Heart left ventricle (tissue), 16 donors: ENCODE measurements at regions not wholly inside any gene's neighbourhood (a gene's known extent, or its start where the extent isn't known, plus 50 kb on each side); places are given as distances from the start of the nearest gene placed in this dataset.

Experiments used
- ATAC-seq, 4 donors: fragments of 200-7000 bp; cut with Tn5 transposase; one replicate each; pipeline ENCODE4 v1.9.1; 2020 to 2022; ENCODE audit warnings: moderate library complexity in 4 of 4, mild to moderate bottlenecking in 3 of 4, moderate number of reproducible peaks in 1 of 4
- DNase-seq, 5 donors: peaks; one replicate each; pipeline ENCODE4 v3.0.0-alpha.2; 2020
- H3K27ac ChIP-seq, 12 donors: fragments of 200-600 bp; sonication (generic) in 4 of 12; one replicate each; pipeline versions ENCODE4 v1.5.0 to v1.8.0; 2016 to 2022; ENCODE audit warnings: mild to moderate bottlenecking in 2 of 12
- H3K27me3 ChIP-seq, 9 donors: fragments of 200-600 bp; sonication (generic) in 2 of 9; one replicate each; pipeline versions ENCODE4 v1.5.1 to v1.8.0; 2016 to 2022; ENCODE audit warnings: mild to moderate bottlenecking in 3 of 9
- H3K36me3 ChIP-seq, 9 donors: fragments of 200-600 bp; sonication (generic) in 2 of 9; one replicate each; pipeline versions ENCODE4 v1.5.0 to v1.8.0; 2018 to 2022; ENCODE audit warnings: mild to moderate bottlenecking in 2 of 9
- H3K4me1 ChIP-seq, 12 donors: fragments of 200-600 bp; sonication (generic) in 4 of 12; one replicate each; pipeline versions ENCODE4 v1.5.0 to v1.8.0; 2016 to 2022; ENCODE audit warnings: mild to moderate bottlenecking in 3 of 12
- H3K4me3 ChIP-seq, 12 donors: fragments of 200-600 bp; sonication (generic) in 4 of 12; one replicate each; pipeline versions ENCODE4 v1.5.0 to v1.8.0; 2017 to 2022; ENCODE audit warnings: mild to moderate bottlenecking in 9 of 12, moderate library complexity in 4 of 12
- H3K9me3 ChIP-seq, 12 donors: fragments of 200-600 bp; sonication (generic) in 4 of 12; one replicate each; pipeline versions ENCODE4 v1.5.0 to v1.8.0; 2016 to 2022; ENCODE audit warnings: mild to moderate bottlenecking in 1 of 12
- POLR2A ChIP-seq, 2 donors: fragments of 450-650 bp; IDR thresholded peaks; one replicate each; pipeline ENCODE4 v1.6.1; 2017; ENCODE audit warnings: antibody characterized with exemption in 2 of 2, mild to moderate bottlenecking in 2 of 2, moderate library complexity in 2 of 2
- WGBS, 4 donors: extraction: QIAGEN DNeasy Blood & Tissue Kit in 2 of 4; methylation state at CpG; one replicate each; pipeline versions ENCODE4 v1.1.5 to v1.1.7; 2013 to 2018; 5-methylcytosine and 5-hydroxymethylcytosine counted together
- intact Hi-C, 10 donors: fragments of 100-400 bp; cut with DNase I; formaldehyde crosslinking; loops; one replicate each; pipeline versions ENCODE4 v1.11.1 to v1.14.2; 2022
- TF ChIP-seq, protein P1 (sequence below), 12 donors: fragments of 200-600 bp; sonication (generic) in 4 of 12; IDR thresholded peaks; one replicate each; pipeline versions ENCODE4 v1.5.0 to v1.8.0; 2018 to 2022; ENCODE audit warnings: antibody characterized with exemption in 12 of 12, mild to moderate bottlenecking in 5 of 12
- donor health status: ischemic (EF 13 %, LVEDD 7.1; RV severe dilation, severe dysfunction).
- donor health status: healthy with polysubstance abuse.
- donor health status: DM: no; HTN: yes; CAD: no.
- donor health status: DM: no; HTN: no; CAD: no.
- donor health status: ischemic (EF 25% LVEDD 6.9; RV normal size, moderate dysfunction).
- donor health status: ischemic (EF 25% LVEDD 5.7; RV mildly dilated, moderate dysfunction).
- donor health status: healthy.
- donor health status: DM: yes; HTN: yes; CAD: no.
- donor health status: ischemic (EF 35%, LVEDD 5.7; RV mildly dilated, moderate dysfunction).
- donor health status: nonischemic (EF 11% LVEDD 7.7; RV severe dilation, severe dysfunction).
- donor health status: DM: yes; HTN: yes; CAD: no.
- donor health status: PGD.
- donor health status: ischemic (EF 29% LVEDD 5.4; RV normal size, mild dysfunction).
- donor health status: nonischemic (EF 23%, LVEDD 6.1; RV moderate dilation, normal function).

DNA sequence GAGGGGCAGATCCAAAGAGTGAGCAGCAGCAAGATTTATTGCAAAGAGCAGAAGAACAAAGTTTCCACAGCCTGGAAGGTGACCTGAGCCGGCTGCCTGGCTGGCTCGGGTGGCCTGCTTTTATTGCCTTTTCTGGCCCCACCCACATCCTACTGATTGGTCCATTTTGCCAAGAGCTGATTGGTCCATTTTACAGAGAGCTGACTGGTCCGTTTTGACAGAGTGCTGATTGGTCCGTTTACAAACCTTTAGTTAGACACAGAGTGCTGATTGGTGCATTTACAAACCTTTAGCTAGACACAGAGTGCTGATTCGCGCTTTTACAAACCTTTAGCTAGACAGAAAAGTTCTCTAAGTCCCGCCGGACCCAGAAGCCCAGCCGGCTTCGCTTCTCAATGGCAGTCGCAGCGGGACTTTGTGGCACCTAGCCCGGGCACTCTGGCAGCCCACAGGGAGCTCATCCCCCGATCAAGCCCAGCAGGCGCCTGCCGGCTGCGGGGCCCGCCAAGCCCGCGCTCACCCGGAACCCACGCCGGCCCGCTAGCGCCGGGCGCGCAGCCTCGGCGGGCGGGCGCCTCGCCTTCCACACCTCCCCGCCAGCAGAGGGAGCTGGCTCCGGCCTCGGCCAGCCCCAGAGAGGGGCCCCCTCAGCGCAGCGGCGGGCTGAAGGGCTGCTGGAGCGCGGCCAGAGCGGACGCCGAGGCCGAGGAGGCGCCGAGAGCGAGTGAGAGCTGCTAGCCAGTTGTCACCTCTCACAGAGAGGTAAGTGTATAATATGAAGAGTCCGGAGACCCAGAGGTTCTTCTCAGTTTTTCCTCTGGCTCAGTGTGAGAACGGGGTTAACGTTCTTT lies 339.2 kb downstream of the CHL1 start:
- ATAC-seq (peak in 2 of 4 donors; percentile 13 to 46), DNase-seq (peak in 2 of 5 donors; percentile 28 to 35)
- no peaks in the 10 kb centered on the region for H3K36me3 ChIP-seq
- no peaks in the 10 kb centered on the region for H3K4me1 ChIP-seq
- peaks cover 0 to 29% (median 2%) of the 10 kb centered on the region in 12 donors for H3K9me3 ChIP-seq
- 28 to 45% (median 38%) methylated on average over 28 to 51 of the region's 51 CpGs for WGBS, 4 donors
- H3K27me3 ChIP-seq = peaks cover 0 to 5% (median 0%) of the 10 kb centered on the region in 9 donors
- H3K4me3 ChIP-seq = peak overlapping the region in 10 of 12 donors; percentile 11 to 50 (median 34)
- intact Hi-C loops = no loop called here
- no peak for TF ChIP-seq POLR2A (IDR thresholded peaks at IDR 0.05)
- TF ChIP-seq, protein P1, sequence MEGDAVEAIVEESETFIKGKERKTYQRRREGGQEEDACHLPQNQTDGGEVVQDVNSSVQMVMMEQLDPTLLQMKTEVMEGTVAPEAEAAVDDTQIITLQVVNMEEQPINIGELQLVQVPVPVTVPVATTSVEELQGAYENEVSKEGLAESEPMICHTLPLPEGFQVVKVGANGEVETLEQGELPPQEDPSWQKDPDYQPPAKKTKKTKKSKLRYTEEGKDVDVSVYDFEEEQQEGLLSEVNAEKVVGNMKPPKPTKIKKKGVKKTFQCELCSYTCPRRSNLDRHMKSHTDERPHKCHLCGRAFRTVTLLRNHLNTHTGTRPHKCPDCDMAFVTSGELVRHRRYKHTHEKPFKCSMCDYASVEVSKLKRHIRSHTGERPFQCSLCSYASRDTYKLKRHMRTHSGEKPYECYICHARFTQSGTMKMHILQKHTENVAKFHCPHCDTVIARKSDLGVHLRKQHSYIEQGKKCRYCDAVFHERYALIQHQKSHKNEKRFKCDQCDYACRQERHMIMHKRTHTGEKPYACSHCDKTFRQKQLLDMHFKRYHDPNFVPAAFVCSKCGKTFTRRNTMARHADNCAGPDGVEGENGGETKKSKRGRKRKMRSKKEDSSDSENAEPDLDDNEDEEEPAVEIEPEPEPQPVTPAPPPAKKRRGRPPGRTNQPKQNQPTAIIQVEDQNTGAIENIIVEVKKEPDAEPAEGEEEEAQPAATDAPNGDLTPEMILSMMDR (IDR thresholded peaks at IDR 0.05) = peak in 3 of 12 donors; percentile 15 to 42 (median 23)
- no peak overlapping the region for H3K27ac ChIP-seq

DNA sequence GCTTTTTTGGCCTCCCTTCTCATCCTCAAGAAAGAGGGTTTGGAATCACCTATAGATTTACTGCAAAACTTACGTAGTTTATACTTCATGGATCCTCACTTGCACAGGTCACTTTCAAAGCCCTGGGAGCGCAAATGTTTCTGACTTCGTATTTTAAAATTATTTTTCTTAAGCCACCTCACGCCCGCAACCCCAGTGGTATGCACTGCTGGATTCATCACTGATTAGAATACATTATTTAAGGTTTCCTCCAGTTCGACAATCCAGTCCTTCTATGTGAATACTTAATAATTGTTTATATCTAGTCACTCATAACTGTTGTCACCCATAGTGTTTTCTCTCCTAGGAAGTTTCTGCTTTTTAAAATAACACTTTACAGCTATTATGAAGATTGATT lies 339.9 kb downstream of the CHL1 start:
- WGBS, 4 donors = 75 to 80% (median 78%) methylated on average over 6 of the region's 6 CpGs
- TF ChIP-seq POLR2A (IDR thresholded peaks at IDR 0.05) = no peak
- TF ChIP-seq, protein P1 (IDR thresholded peaks at IDR 0.05) = no peak
- H3K4me3 ChIP-seq = peak overlapping the region in 10 of 12 donors; percentile 11 to 50 (median 34)
- ATAC-seq = no peak
- H3K27me3 ChIP-seq = peaks cover 0 to 5% (median 0%) of the 10 kb centered on the region in 9 donors
- no peak for DNase-seq
- intact Hi-C loops = no loop called here
- peaks cover 0 to 24% (median 1%) of the 10 kb centered on the region in 12 donors for H3K9me3 ChIP-seq
- H3K27ac ChIP-seq = no peak overlapping the region
- no peaks in the 10 kb centered on the region for H3K36me3 ChIP-seq
- no peaks in the 10 kb centered on the region for H3K4me1 ChIP-seq

DNA sequence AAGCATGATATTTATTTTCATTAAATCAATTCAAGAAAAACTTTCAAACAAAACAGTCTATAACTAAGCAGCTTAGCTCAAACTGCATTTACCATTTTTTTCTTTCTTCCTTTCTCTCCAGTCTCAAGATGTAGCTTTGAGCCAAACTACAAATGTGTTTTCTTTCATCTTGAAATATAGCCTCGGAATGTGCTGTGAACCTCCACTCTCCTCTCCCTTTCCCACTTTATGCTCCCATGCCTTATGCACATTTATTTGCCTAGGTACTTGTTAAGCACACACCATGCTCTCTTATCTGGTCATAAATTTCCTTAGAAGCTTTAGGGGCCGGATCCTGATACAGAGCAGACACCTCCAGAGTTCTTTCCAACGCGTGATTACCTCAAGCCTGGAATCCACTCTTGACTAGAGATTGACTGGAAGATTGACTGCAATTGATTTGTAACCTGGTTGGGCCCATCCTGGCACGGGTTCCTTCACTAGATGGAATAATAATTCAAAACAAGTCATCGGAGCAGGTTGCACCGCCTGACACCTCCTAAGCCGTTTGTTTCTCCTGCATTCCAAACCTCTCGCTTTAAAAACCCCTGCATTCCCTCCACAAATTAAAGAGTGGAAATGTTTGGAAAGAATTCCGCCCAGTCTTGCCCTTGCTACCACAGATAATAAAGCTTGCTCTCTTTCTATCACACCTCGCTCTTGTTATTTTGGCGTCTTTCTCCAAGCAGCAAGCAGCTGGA lies 344.7 kb downstream of the CHL1 start:
- TF ChIP-seq, protein P1 (IDR thresholded peaks at IDR 0.05) = no peak
- TF ChIP-seq POLR2A (IDR thresholded peaks at IDR 0.05) = no peak
- Histone ChIP-seq H3K36me3 (no peaks in the 10 kb centered on the region), H3K27ac (no peak overlapping the region), H3K27me3 (no peaks in the 10 kb centered on the region), H3K4me3 (no peak overlapping the region), H3K4me1 (no peaks in the 10 kb centered on the region), H3K9me3 (no peaks in the 10 kb centered on the region)
- intact Hi-C loops = no loop called here
- 52 to 57% (median 53%) methylated on average over 12 of the region's 12 CpGs for WGBS, 4 donors
- ATAC-seq (no peak), DNase-seq (no peak)

DNA sequence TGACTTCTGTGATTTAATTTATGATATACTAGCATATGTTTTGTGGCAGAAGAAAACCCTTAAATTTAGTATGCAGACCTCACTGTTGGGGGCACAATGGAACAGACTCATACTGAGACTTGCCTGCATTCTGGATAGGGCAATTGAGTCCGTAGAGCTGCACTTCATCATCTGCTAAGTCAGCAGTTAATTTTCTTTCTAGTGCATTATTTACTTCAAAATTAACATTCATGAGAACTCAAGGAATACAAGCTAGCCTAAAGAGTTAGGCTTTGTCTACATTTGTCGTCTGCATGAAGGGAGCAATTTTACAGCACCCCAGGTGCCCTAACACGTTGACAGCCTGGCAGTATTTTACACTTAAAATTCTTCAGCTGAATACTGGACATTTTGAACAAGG lies 345.5 kb downstream of the CHL1 start:
- DNase-seq (no peak), ATAC-seq (no peak)
- Histone ChIP-seq H3K9me3 (no peaks in the 10 kb centered on the region), H3K4me3 (no peak overlapping the region), H3K27ac (no peak overlapping the region), H3K4me1 (no peaks in the 10 kb centered on the region), H3K27me3 (no peaks in the 10 kb centered on the region), H3K36me3 (no peaks in the 10 kb centered on the region)
- intact Hi-C loops = no loop called here
- WGBS, 4 donors = 60 to 66% (median 65%) methylated on average over 3 of the region's 3 CpGs
- TF ChIP-seq, protein P1 (IDR thresholded peaks at IDR 0.05) = no peak
- TF ChIP-seq POLR2A (IDR thresholded peaks at IDR 0.05) = no peak
